ENCODE measurements at regions not wholly inside any gene's neighbourhood (a gene's known extent, or its start where the extent isn't known, plus 50 kb on each side); places are given as distances from the start of the nearest gene placed in this dataset.
A peak's percentile ranks its signal among the peaks of the same experiment; 100 is the strongest.

GRCh38 chr1:163820766-163821165, 499.0 kb downstream of the NUF2 start:
- Histone ChIP-seq H3K4me3 (ENCODE audit: low read depth, low read length) (no peak overlapping the region), H3K27ac (ENCODE audit: low read depth, low read length) (no peak overlapping the region), H3K9me3 (ENCODE audit: control insufficient read depth, insufficient read depth, low read length) (no peaks in the 10 kb centered on the region), H3K27me3 (ENCODE audit: control insufficient read depth, insufficient read depth, low read length) (no peaks in the 10 kb centered on the region)
- TF ChIP-seq CTCF (IDR thresholded peaks at IDR 0.05; ENCODE audit: low read depth, low read length) = peak; percentile 19; the same call in 1 of the 2 replicates
- ChIA-PET POLR2A (no interaction called here), CTCF (interaction anchor here (1.0 kb wide), 1 partner anchor 967 kb away, joined by 3 read pairs; no protein-coding TSS in a partner anchor)
- DNase-seq (ENCODE audit: low read depth, low spot score) = no peak

- no peak for DNase-seq (ENCODE audit: low read depth, low spot score)
- ChIA-PET POLR2A (no interaction called here), CTCF (no interaction called here)
- Histone ChIP-seq H3K27ac (ENCODE audit: low read depth, low read length) (no peak overlapping the region), H3K27me3 (ENCODE audit: control insufficient read depth, insufficient read depth, low read length) (no peaks in the 10 kb centered on the region), H3K4me3 (ENCODE audit: low read depth, low read length) (no peak overlapping the region), H3K9me3 (ENCODE audit: control insufficient read depth, insufficient read depth, low read length) (no peaks in the 10 kb centered on the region)
- TF ChIP-seq CTCF (IDR thresholded peaks at IDR 0.05; ENCODE audit: low read depth, low read length) = no peak
Measured at GRCh38 chr1:163821679-163822078, 499.9 kb downstream of the NUF2 start.

GRCh38 chr1:163823017-163823416, 501.3 kb downstream of the NUF2 start:
- CTCF ChIA-PET = no interaction called here
- POLR2A ChIA-PET = no interaction called here
- DNase-seq (ENCODE audit: low read depth, low spot score) = no peak

GRCh38 chr1:163824006-163824405, 502.3 kb downstream of the NUF2 start:
- H3K4me3 ChIP-seq (ENCODE audit: low read depth, low read length) = no peak overlapping the region

More at GRCh38 chr1:163823017-163823416, 501.3 kb downstream of the NUF2 start:
- no peak overlapping the region for H3K4me3 ChIP-seq (ENCODE audit: low read depth, low read length)
- H3K27me3 ChIP-seq (ENCODE audit: control insufficient read depth, insufficient read depth, low read length) = no peaks in the 10 kb centered on the region
- no peak for TF ChIP-seq CTCF (IDR thresholded peaks at IDR 0.05; ENCODE audit: low read depth, low read length)
- no peak overlapping the region for H3K27ac ChIP-seq (ENCODE audit: low read depth, low read length)
- H3K9me3 ChIP-seq (ENCODE audit: control insufficient read depth, insufficient read depth, low read length) = no peaks in the 10 kb centered on the region

GRCh38 chr1:163824490-163824889, 502.7 kb downstream of the NUF2 start:
- no peaks in the 10 kb centered on the region for H3K9me3 ChIP-seq (ENCODE audit: control insufficient read depth, insufficient read depth, low read length)
- no peaks in the 10 kb centered on the region for H3K27me3 ChIP-seq (ENCODE audit: control insufficient read depth, insufficient read depth, low read length)
- H3K4me3 ChIP-seq (ENCODE audit: low read depth, low read length) = no peak overlapping the region
- no peak for DNase-seq (ENCODE audit: low read depth, low spot score)
- POLR2A ChIA-PET = no interaction called here
- CTCF ChIA-PET = no interaction called here
- no peak overlapping the region for H3K27ac ChIP-seq (ENCODE audit: low read depth, low read length)
- no peak for TF ChIP-seq CTCF (IDR thresholded peaks at IDR 0.05; ENCODE audit: low read depth, low read length)

More at GRCh38 chr1:163824006-163824405, 502.3 kb downstream of the NUF2 start:
- ChIA-PET CTCF (interaction anchor here (0.6 kb wide), 1 partner anchor 92 kb away, joined by 5 read pairs; no protein-coding TSS in a partner anchor), POLR2A (no interaction called here)
- H3K9me3 ChIP-seq (ENCODE audit: control insufficient read depth, insufficient read depth, low read length) = no peaks in the 10 kb centered on the region
- DNase-seq (ENCODE audit: low read depth, low spot score) = no peak
- H3K27ac ChIP-seq (ENCODE audit: low read depth, low read length) = no peak overlapping the region
- no peak for TF ChIP-seq CTCF (IDR thresholded peaks at IDR 0.05; ENCODE audit: low read depth, low read length)
- no peaks in the 10 kb centered on the region for H3K27me3 ChIP-seq (ENCODE audit: control insufficient read depth, insufficient read depth, low read length)
